ENCODE measurements at regions not wholly inside any gene's neighbourhood (a gene's known extent, or its start where the extent isn't known, plus 50 kb on each side); places are given as distances from the start of the nearest gene placed in this dataset.
"Not testable (repeated sequence)": the region's sequence is repeated elsewhere in the genome, so short reads cannot be mapped to it uniquely, and the experiment has no call there.

DNA sequence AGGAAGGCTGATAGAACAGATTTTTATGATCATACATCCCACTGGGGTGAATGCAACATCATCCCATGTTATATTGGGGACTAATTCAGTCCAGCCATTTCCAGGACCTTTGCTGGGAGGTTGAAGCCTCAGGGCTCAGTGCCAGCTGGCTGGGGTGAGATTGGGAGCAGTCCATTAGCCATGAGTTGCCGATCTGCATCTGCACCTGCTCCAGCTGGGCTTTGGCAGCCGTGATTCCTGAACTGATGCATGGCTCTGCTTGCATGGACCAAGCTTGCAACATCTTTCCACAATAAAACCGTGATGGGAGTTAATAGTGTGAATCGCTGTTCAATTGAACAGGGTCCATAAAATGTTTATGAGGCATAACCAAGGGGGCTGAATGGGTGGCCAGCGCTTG is 346.9 kb downstream of the TYW1 start:
- FAIRE-seq = no peak
- DNase-seq (ENCODE audit: insufficient read length, low spot score) = no peak
- no peak for TF ChIP-seq POLR2A (IDR thresholded peaks at IDR 0.05; ENCODE audit: low read depth, low read length)

DNA sequence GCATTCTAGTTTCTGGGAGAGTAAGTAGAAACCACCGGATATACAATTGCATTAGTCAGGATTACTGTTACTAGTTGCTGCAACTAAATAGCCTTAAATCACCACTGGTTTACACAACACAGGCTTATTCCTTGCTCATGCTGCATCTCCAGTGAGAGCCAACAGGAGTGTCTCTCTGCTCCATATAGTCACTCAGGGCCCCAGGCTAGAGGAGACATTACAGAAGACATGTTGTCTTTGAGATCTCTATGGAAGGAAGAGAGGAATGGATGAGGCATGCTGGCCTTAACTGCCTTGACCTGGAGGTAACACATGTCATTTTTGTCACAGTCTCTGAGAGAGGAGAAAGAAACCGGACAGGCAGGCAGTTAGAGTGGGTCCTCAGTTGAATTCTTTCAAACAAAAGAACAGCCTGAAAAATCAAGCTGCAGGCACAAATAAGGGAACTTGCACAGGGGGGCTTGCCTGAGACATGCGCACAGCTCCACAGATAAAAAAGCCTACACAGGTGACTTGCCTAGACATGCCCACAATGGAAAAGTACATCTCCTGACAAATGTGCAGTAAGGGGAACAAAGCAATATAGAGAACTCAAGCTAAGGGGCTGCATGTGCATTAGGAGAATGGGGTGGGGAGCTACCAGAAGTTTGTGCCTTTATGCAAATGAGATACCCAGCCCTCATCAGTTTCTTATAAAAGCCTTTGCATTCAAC is 348.0 kb downstream of the TYW1 start:
- no peak for TF ChIP-seq POLR2A (IDR thresholded peaks at IDR 0.05; ENCODE audit: low read depth, low read length)
- DNase-seq (ENCODE audit: insufficient read length, low spot score) (no peak), FAIRE-seq (no peak)

DNA sequence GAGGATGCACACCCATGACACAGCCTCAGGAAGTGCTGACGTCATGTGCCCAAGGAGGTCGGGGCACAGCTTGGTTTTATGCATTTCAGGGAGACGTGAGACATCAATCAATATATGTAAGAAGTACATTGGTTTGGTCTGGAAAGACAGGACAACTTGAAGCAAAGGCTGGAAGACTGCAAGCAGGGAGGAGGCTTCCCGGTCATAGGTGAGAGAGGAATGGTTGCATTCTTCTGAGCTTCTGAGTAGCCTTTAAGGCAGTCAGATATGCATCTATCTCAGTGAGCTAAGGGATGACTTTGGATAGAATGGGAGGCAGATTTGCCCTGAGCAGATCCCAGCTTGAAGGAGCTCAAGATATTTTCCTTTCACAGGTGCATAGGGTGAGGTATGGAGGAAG is 349.5 kb downstream of the TYW1 start:
- FAIRE-seq = no peak

DNA sequence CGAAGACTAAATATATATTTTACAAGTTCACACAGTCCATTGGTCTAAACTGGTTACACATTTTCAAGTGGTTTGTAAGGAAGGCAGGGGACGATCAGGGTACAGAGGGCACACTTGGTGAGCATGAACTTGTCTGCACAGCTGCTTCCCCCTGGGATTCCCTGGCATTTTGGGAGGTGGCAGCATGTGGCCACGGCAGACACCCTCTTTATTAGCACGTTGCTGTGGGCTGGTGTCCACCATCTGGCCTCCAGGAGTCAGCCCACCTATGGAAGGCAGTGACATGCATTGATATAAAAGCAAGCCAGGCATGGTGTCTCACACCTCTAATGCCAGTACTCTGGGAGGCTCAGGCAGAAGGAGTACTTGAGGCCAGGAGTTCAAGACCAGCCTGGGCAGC is 350.2 kb downstream of the TYW1 start:
- DNase-seq (ENCODE audit: insufficient read length, low spot score) (no peak), FAIRE-seq (no peak)
- no peak for TF ChIP-seq POLR2A (IDR thresholded peaks at IDR 0.05; ENCODE audit: low read depth, low read length)

More for the DNA sequence above, 349.5 kb downstream of the TYW1 start:
- DNase-seq (ENCODE audit: insufficient read length, low spot score) = no peak
- TF ChIP-seq POLR2A (IDR thresholded peaks at IDR 0.05; ENCODE audit: low read depth, low read length) = no peak

DNA sequence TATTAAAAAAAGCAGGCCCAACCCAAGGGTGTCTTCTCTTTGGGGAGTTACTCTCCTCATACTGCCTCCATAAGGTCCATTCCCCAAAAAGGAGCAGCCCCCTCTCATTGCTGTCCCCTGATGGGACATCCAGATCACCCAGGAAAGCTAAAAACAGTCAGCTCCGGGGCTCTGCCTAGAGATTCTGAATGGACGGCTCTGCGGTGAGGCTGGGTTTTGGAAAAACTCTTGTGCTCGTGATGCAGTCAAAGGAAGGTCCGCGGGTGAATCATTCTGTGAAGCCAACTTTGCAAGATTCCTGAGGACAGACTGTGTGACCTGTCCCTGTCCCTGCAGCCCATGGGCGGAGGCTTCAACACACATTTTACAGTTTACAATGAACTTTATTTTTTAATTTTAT is 351.5 kb downstream of the TYW1 start:
- FAIRE-seq = no peak
- TF ChIP-seq POLR2A (IDR thresholded peaks at IDR 0.05; ENCODE audit: low read depth, low read length) = no peak
- no peak for DNase-seq (ENCODE audit: insufficient read length, low spot score)

DNA sequence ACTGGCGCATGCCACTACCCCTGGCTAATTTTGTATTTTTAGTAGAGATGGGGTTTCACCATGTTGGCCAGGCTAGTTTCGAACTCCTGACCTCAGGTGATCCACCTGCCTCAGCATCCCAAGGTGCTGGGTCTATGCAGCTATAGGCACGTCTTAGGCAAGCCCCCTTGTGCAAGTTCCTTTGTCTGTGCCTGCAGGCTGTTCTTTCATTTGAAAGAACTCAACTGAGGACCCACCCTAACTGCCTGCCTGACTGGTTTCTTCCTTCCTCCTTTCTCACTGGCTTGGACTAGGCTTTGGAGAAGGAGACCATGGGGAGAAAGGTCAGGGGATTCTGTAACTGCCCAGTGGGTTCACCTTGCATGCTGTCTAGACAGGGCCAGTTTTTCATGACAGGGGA is 361.0 kb downstream of the TYW1 start:
- DNase-seq (ENCODE audit: insufficient read length, low spot score); FAIRE-seq: not testable (repeated sequence)

DNA sequence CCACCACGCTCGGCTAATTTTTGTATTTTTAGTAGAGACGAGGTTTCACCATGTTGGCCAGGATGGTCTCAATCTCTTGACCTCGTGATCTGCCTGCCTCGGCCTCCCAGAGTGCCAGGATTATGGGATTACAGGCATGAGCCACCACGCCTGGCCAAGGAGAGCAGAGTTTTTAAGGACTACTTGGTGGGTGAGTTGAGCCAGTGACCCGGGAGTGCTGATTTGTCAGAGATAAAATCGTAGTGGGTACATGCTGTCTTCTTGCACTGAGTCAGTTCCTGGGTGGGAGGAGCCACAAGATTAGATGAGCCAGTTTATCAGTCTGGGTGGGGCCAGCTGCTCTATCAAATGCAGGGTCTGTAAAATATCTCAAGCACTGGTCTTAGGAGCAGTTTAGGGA is 361.7 kb downstream of the TYW1 start:
- DNase-seq (ENCODE audit: insufficient read length, low spot score); FAIRE-seq: not testable (repeated sequence)

DNA sequence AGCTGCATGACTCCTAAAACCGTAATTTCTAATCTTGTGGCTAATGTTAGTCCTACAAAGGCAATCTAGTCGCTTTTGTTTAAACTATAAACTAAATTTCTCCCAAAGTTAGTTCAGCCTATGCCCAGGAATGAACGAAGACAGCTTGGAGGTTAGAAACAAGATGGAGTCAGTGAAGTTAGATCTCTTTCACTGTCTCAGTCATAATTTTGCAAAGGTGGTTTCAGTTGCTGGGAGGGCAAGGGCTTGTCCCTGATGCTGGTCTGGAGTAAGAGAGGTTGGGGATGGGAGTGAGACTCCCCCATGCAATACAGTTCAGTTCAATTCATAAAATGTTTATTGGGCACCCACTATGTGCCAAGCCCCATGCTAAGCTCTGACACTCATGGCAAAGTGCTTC is 362.1 kb downstream of the TYW1 start:
- DNase-seq (ENCODE audit: insufficient read length, low spot score); FAIRE-seq: not testable (repeated sequence)

DNA sequence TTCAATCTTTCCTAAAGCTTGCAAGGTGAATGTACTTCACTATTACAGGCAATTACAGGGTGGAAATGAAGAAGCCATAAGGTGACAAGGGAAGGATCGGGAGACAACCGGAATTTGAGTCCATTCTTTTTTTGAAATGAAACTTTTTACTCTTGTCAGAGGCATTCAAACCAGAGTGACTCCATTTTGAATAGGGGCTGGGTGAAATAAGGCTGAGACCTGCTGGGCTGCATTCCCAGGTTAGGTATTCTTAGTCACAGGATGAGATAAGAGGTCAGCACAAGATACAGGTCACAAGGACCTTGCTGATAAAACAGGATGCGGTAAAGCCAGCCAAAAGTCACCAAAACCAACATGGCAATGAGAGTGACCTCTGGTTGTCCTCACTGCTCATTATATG is 363.3 kb downstream of the TYW1 start:
- DNase-seq (ENCODE audit: insufficient read length, low spot score) = no peak
- FAIRE-seq = no peak
- TF ChIP-seq POLR2A (IDR thresholded peaks at IDR 0.05; ENCODE audit: low read depth, low read length) = no peak

DNA sequence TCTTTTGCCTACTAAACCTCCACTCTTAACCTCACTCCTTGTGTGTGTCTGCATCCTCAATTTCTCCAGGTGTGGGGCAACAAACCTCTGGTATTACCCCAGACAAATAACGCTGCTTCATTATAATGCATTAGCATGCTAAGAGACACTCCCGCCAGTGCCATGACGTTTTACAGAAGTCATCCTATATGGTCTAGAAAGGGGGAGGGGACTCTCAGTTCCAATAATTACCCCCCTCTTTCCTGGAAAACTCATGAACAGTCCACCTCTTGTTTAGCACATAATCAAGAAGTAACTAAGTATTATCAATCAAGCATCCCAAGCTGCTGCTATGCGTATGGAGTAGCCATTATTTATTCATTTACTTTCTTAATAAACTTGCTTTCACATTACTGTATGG is 364.5 kb downstream of the TYW1 start:
- no peak for FAIRE-seq
- DNase-seq (ENCODE audit: insufficient read length, low spot score) = no peak
- no peak for TF ChIP-seq POLR2A (IDR thresholded peaks at IDR 0.05; ENCODE audit: low read depth, low read length)

DNA sequence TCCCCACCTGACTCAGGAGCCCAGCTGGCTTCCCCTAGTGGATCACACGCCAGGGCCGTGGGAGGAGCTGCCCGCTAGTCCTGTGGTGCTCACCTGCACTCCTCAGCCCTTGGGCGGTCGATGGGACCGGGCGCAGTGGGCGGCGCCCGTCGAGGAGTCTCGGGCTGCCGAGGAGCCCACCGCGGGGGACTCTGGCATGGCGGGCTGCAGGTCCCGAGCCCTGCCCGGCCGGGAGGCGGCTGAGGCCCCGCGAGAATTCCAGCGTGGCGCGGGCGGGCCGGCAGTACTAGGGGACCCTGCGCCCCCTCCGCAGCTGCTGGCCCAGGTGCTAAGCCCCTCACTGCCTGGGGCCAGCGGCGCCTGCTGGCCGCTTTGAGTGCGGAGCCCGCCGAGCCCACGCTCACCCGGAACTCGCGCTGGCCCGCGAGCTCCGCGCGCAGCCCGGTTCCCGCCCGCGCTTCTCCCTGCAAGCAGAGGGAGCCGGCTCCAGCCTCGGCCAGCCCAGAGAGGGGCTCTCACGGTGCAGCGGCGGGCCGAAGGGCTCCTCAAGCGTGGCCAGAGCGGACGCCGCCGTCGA is 367.9 kb downstream of the TYW1 start:
- DNase-seq (ENCODE audit: insufficient read length, low spot score) (no peak), FAIRE-seq (no peak)
- TF ChIP-seq POLR2A (IDR thresholded peaks at IDR 0.05; ENCODE audit: low read depth, low read length) = no peak

DNA sequence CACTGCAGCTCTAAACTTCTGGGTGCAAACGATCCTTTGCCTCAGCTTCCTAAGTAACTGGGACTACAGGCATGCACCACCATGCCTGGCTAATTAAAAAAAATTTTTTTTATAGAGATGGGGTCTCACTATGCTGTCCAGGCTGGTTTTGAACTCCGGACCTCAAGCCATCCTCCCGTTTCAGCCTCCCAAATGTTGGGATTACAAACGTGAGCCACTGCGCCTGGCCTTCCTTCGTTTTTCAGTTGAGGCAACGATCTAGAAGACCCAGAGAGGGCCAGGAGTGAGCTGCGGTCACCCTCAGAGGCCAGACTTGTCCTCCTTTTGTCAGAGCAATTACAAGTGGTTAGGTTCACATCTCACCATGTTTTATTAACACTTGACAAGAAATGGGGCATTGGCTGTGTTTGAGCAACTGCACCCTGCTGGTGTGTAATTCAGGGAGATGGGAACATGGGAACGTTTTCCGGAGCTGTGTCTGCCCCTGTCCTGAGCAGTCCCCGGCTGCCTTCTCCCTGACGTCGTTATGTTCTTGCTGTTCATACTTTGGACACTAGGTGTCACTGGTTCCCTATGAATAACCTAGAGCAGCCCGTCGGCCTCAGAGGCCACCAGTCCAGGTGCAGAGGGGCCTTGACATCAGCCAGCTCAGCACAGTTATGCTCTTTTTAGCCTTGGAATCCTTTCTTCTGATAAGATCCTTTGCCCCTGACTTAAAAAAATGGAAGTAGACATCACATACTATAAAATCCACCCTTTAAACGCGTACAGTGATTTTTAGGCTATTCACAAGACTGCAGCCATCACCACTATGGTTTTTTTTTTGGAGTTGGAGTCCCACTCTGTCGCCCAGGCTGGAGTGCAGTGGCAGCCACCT is 375.0 kb downstream of the TYW1 start:
- peak; percentile 92 for DNase-seq (ENCODE audit: insufficient read length, low spot score)
- TF ChIP-seq POLR2A (IDR thresholded peaks at IDR 0.05; ENCODE audit: low read depth, low read length) = no peak
- FAIRE-seq = no peak

DNA sequence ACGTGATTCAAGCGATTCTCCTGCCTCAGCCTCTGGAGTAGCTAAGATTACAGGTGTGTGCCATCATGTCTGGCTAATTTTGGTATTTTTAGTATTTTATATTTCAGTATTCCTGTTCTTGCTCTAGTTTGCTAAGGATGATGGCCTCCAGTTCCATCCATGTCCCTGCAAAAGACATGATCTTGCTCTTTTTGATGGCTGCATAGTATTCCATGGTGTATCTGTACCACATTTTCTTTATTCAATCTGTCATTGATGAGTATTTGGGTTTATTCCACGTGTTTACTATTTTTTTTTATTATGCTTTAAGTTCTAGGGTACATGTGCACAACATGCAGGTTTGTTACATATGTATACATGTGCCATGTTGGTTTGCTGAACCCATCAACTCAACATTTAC is 376.8 kb downstream of the TYW1 start:
- not testable (repeated sequence) for FAIRE-seq

DNA sequence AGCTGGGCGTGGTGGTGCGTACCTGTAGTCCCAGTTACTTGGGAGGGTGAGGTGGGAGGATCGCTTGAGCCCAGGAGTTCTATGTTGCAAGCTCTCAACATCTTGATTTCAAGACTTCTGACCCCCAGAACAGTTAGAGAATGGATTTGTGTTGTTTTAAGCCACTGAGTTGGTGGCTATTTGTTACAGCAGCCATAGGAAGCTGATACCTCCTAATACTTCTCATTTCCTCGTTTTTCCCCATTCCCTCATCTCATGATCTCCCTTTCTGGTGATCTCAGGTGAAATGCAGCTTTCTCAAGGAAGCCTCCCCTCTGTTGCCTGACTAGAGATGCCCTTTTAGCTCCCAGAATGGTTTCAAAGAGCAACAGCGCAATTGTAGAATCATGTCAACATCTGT is 378.8 kb downstream of the TYW1 start:
- DNase-seq (ENCODE audit: insufficient read length, low spot score) (no peak), FAIRE-seq (no peak)
- TF ChIP-seq POLR2A (IDR thresholded peaks at IDR 0.05; ENCODE audit: low read depth, low read length) = no peak

More for the DNA sequence above, 376.8 kb downstream of the TYW1 start:
- DNase-seq (ENCODE audit: insufficient read length, low spot score) = not testable (repeated sequence)

Data from H54 (cell line).